ENCODE measurements at regions not wholly inside any gene's neighbourhood (a gene's known extent, or its start where the extent isn't known, plus 50 kb on each side); places are given as distances from the start of the nearest gene placed in this dataset.
"Not testable (repeated sequence)": the region's sequence is repeated elsewhere in the genome, so short reads cannot be mapped to it uniquely, and the experiment has no call there.

GRCh38 chr3:28039829-28040228 is 201.6 kb upstream of the CMC1 start:
- DNase-seq, result no peak

- DNase-seq, result no peak
These were observed 199.3 kb upstream of the CMC1 start for GRCh38 chr3:28042095-28042635.

- no peak for DNase-seq
These were observed 198.7 kb upstream of the CMC1 start for GRCh38 chr3:28042707-28043106.

- no peak for DNase-seq
These were observed 191.3 kb upstream of the CMC1 start for GRCh38 chr3:28050120-28050519.

- DNase-seq, result peak in 1 of 2 donors; percentile 14
These were observed 190.5 kb upstream of the CMC1 start for GRCh38 chr3:28050885-28051284.

- no peak for DNase-seq
These were observed 187.7 kb upstream of the CMC1 start for GRCh38 chr3:28053759-28054158.

- DNase-seq, result no peak
These were observed 184.6 kb upstream of the CMC1 start for GRCh38 chr3:28056806-28057205.

GRCh38 chr3:28057539-28057938 is 183.9 kb upstream of the CMC1 start:
- no peak for DNase-seq

GRCh38 chr3:28059199-28059598 is 182.2 kb upstream of the CMC1 start:
- DNase-seq, result not testable (repeated sequence)

- DNase-seq, result no peak
These were observed 175.4 kb upstream of the CMC1 start for GRCh38 chr3:28066020-28066419.

GRCh38 chr3:28067014-28067413 is 174.4 kb upstream of the CMC1 start:
- no peak for DNase-seq

- no peak for DNase-seq
These were observed 173.1 kb upstream of the CMC1 start for GRCh38 chr3:28068342-28068741.

GRCh38 chr3:28069438-28069837 is 172.0 kb upstream of the CMC1 start:
- no peak for DNase-seq

GRCh38 chr3:28076246-28076645 is 165.2 kb upstream of the CMC1 start:
- no peak for DNase-seq

- no peak for DNase-seq
These were observed 163.8 kb upstream of the CMC1 start for GRCh38 chr3:28077572-28077971.

GRCh38 chr3:28078536-28078935 is 162.9 kb upstream of the CMC1 start:
- DNase-seq, result no peak

GRCh38 chr3:28080716-28081115 is 160.7 kb upstream of the CMC1 start:
- DNase-seq, result no peak

GRCh38 chr3:28081533-28081947 is 159.9 kb upstream of the CMC1 start:
- no peak for DNase-seq

GRCh38 chr3:28087591-28087990 is 153.8 kb upstream of the CMC1 start:
- no peak for DNase-seq

- DNase-seq, result no peak
These were observed 152.4 kb upstream of the CMC1 start for GRCh38 chr3:28088811-28089526.

- DNase-seq, result peak in 1 of 2 donors; percentile 4
These were observed 151.9 kb upstream of the CMC1 start for GRCh38 chr3:28089527-28089897.

GRCh38 chr3:28099296-28099695 is 142.1 kb upstream of the CMC1 start:
- DNase-seq, result no peak

GRCh38 chr3:28101705-28102104 is 139.7 kb upstream of the CMC1 start:
- DNase-seq, result no peak

GRCh38 chr3:28103861-28104260 is 137.6 kb upstream of the CMC1 start:
- DNase-seq, result no peak

GRCh38 chr3:28104896-28105534 is 136.4 kb upstream of the CMC1 start:
- no peak for DNase-seq
